ENCODE measurements at regions not wholly inside any gene's neighbourhood (a gene's known extent, or its start where the extent isn't known, plus 50 kb on each side); places are given as distances from the start of the nearest gene placed in this dataset.

GRCh38 chr3:158918008-158918407 lies 116.2 kb downstream of the MFSD1 start:
- no peak for TF ChIP-seq TAF1 (IDR thresholded peaks at IDR 0.05; ENCODE audit: low read depth, low read length)
- TF ChIP-seq POLR2A (IDR thresholded peaks at IDR 0.05; ENCODE audit: low read depth, low read length), result no peak
